K562 (cell line): ENCODE measurements at regions not wholly inside any gene's neighbourhood (a gene's known extent, or its start where the extent isn't known, plus 50 kb on each side); places are given as distances from the start of the nearest gene placed in this dataset.

Experiments
- ATAC-seq: fragments of 200-7000 bp; cut with Tn5 transposase; 3 replicates; pipeline ENCODE4 v1.9.1; 2020; ENCODE audit warnings: moderate library complexity
- BruUV-seq: library from RNA; stranded (reverse); fragments of 400-500 nt; replicated peaks from 2 replicates; lab custom pipeline; 2021; lab: Mats Ljungman, UMichigan
- CTCF ChIA-PET: fragments of 300-600 bp; formaldehyde crosslinking; extraction: SDS; loops from one replicate; lab custom pipeline; 2021; ENCODE audit warnings: low intra/inter-chr PET ratio; lab: Yijun Ruan, JAX
- POLR2A ChIA-PET: fragments of 300-600, 350-650 bp; sonication (Branson Sonifier 250); formaldehyde crosslinking; extraction: SDS; loops from one replicate; lab custom pipeline; 2021; ENCODE audit warnings: antibody characterized with exemption, inconsistent platforms; lab: Yijun Ruan, JAX
- DNase-seq, 4 experiments: peaks; one replicate each; pipeline versions ENCODE4 v3.0.0 to v3.0.0-alpha.2; 2011 to 2018; ENCODE audit warnings: low spot score in 3 of 4, mixed read lengths in 3 of 4; ENCODE audit errors: extremely low read depth in 1 of 4
- FAIRE-seq: peaks from 2 replicates; lab custom pipeline; 2011; peaks lifted over from hg19 to GRCh38; lab: Jason Lieb, UNC
- H2AFZ ChIP-seq: 2 replicates; pipeline ENCODE4 v1.6.0; 2011; ENCODE audit warnings: low read depth, low read length, control low read depth, inconsistent platforms
- H3K27ac ChIP-seq: fragments of 200-600 bp; 3 replicates; pipeline ENCODE4 v1.8.0; 2011; ENCODE audit warnings: low read depth, mild to moderate bottlenecking, control low read depth, inconsistent platforms, low read length, moderate library complexity, mixed read lengths; ENCODE audit errors: extremely low read depth
- H3K27me3 ChIP-seq, 2 experiments: fragments of 300-600 bp in 1 of 2; 2 replicates in 1 of 2; 3 replicates in 1 of 2; pipeline versions ENCODE4 v1.6.0 to v1.8.0; 2011; ENCODE audit warnings: inconsistent platforms in 2 of 2, low read length in 2 of 2, mild to moderate bottlenecking in 1 of 2, mixed read lengths in 1 of 2, moderate library complexity in 1 of 2; ENCODE audit not compliant: control insufficient read depth in 2 of 2, insufficient read depth in 2 of 2
- H3K36me3 ChIP-seq: fragments of 300-600 bp; 3 replicates; pipeline ENCODE4 v1.8.0; 2011; ENCODE audit warnings: mild to moderate bottlenecking, low read length, inconsistent platforms; ENCODE audit not compliant: control insufficient read depth, insufficient read depth
- H3K4me1 ChIP-seq, 2 experiments: fragments of 200-600 bp in 1 of 2; replicated peaks in 1 of 2; 2 replicates in 1 of 2; 3 replicates in 1 of 2; pipeline versions ENCODE4 v1.5.1 to v1.8.0; 2011; ENCODE audit warnings: inconsistent platforms in 2 of 2, low read length in 2 of 2, mild to moderate bottlenecking in 1 of 2, mixed read lengths in 1 of 2, moderate library complexity in 1 of 2; ENCODE audit not compliant: control insufficient read depth in 2 of 2, insufficient read depth in 2 of 2
- H3K4me2 ChIP-seq: 2 replicates; pipeline ENCODE4 v1.6.1; 2011; ENCODE audit warnings: low read length, control low read depth, inconsistent platforms, mixed read lengths; ENCODE audit not compliant: insufficient read depth
- H3K4me3 ChIP-seq: fragments of 200-600 bp; sonication (generic), shearing (Covaris generic); 2 replicates; pipeline ENCODE4 v1.5.1; 2016; ENCODE audit warnings: control low read depth, inconsistent platforms
- H3K79me2 ChIP-seq: fragments of 200-600 bp; 3 replicates; pipeline ENCODE4 v1.8.0; 2011; ENCODE audit warnings: low read length, inconsistent platforms; ENCODE audit not compliant: control insufficient read depth, insufficient read depth
- H3K9ac ChIP-seq, 2 experiments: 2 replicates each; pipeline versions ENCODE4 v1.6.0 to v1.6.1; 2011; ENCODE audit warnings: low read depth in 2 of 2, low read length in 2 of 2, control low read depth in 1 of 2, inconsistent platforms in 1 of 2, mild to moderate bottlenecking in 1 of 2, mixed read lengths in 1 of 2; ENCODE audit not compliant: insufficient read depth in 1 of 2
- H3K9me1 ChIP-seq: one replicate; pipeline ENCODE4 v1.6.0; 2011; ENCODE audit warnings: inconsistent platforms, mild to moderate bottlenecking, low read length, moderate library complexity; ENCODE audit not compliant: control insufficient read depth, insufficient read depth
- H3K9me3 ChIP-seq: replicated peaks from 2 replicates; pipeline ENCODE4 v1.5.1; 2011; ENCODE audit warnings: low read depth, low read length, inconsistent platforms; ENCODE audit not compliant: control insufficient read depth, insufficient read depth
- H4K20me1 ChIP-seq: replicated peaks from 2 replicates; pipeline ENCODE4 v1.6.1; 2011; ENCODE audit warnings: low read length, inconsistent platforms, mixed read lengths; ENCODE audit not compliant: control insufficient read depth, insufficient read depth
- ARNT ChIP-seq, 2 experiments: fragments of 450-650 bp; IDR thresholded peaks; 2 replicates each; pipeline ENCODE4 v1.6.1; 2016; ENCODE audit warnings: mild to moderate bottlenecking in 1 of 2
- CCAR2 ChIP-seq: fragments of 200-400 bp; formaldehyde crosslinking; IDR thresholded peaks from 2 replicates; pipeline ENCODE4 v1.6.1; 2017; ENCODE audit warnings: mild to moderate bottlenecking, low read depth, low read length
- CHD4 ChIP-seq: fragments of 200-600 bp; sonication (generic); IDR thresholded peaks from 3 replicates; pipeline ENCODE4 v1.6.1; 2012; ENCODE audit warnings: low read depth, mild to moderate bottlenecking, mixed read lengths, low read length, inconsistent platforms; ENCODE audit not compliant: insufficient read depth, insufficient replicate concordance, poor library complexity, severe bottlenecking
- FOSL1 ChIP-seq: fragments of 200-800 bp; sonication (Bioruptor generic); conservative IDR thresholded peaks from 2 replicates; pipeline ENCODE4 v1.6.1; 2016; ENCODE audit warnings: missing genetic modification characterization, missing compliant biosample characterization
- FUS ChIP-seq: fragments of 200-400 bp; formaldehyde crosslinking; optimal IDR thresholded peaks from 2 replicates; pipeline ENCODE3; 2017; ENCODE audit warnings: low read depth, low read length
- HDAC6 ChIP-seq: IDR thresholded peaks from 2 replicates; pipeline ENCODE4 v1.6.1; 2012; ENCODE audit warnings: low read depth, mild to moderate bottlenecking, control low read depth, inconsistent platforms, low read length, moderate library complexity
- LCOR ChIP-seq: sonication (generic); formaldehyde crosslinking; IDR thresholded peaks from 2 replicates; pipeline ENCODE4 v1.8.0; 2022; ENCODE audit warnings: mild to moderate bottlenecking, missing genetic modification reagents
- MCM5 ChIP-seq: fragments of 450-650 bp; IDR thresholded peaks from 2 replicates; pipeline ENCODE4 v1.6.1; 2016; ENCODE audit warnings: low read depth
- MYNN ChIP-seq, 2 experiments: sonication (generic); formaldehyde crosslinking in 1 of 2; IDR thresholded peaks; 2 replicates each; pipeline versions ENCODE4 v1.5.0 to v1.6.1; 2016 to 2020; ENCODE audit warnings: antibody characterized with exemption in 1 of 2, missing genetic modification reagents in 1 of 2
- PRMT5 ChIP-seq: sonication (generic); formaldehyde crosslinking; IDR thresholded peaks from 2 replicates; pipeline ENCODE4 v1.5.0; 2020; ENCODE audit warnings: missing genetic modification reagents
- RBM15 ChIP-seq: fragments of 200-400 bp; formaldehyde crosslinking; IDR thresholded peaks from 2 replicates; pipeline ENCODE4 v1.6.1; 2018; ENCODE audit warnings: mild to moderate bottlenecking, low read length, moderate library complexity; ENCODE audit not compliant: insufficient read depth
- SAFB2 ChIP-seq: fragments of 200-400 bp; formaldehyde crosslinking; IDR thresholded peaks from 2 replicates; pipeline ENCODE4 v1.6.1; 2018; ENCODE audit warnings: borderline replicate concordance, low read length, low read depth, moderate library complexity; ENCODE audit not compliant: severe bottlenecking
- SNIP1 ChIP-seq: fragments of 450-650 bp; IDR thresholded peaks from 2 replicates; pipeline ENCODE4 v1.7.1; 2017; ENCODE audit warnings: low read depth, mild to moderate bottlenecking
- XRCC4 ChIP-seq: IDR thresholded peaks from one replicate; pipeline ENCODE4 v1.6.1; 2011; ENCODE audit not compliant: insufficient read depth, insufficient read length; ENCODE audit errors: extremely low read depth
- ZNF589 ChIP-seq: fragments of 200-800 bp; sonication (Bioruptor generic); IDR thresholded peaks from 2 replicates; pipeline ENCODE4 v1.6.1; 2016; ENCODE audit warnings: low read depth, missing genetic modification characterization, missing compliant biosample characterization
- WGBS: fragments of 100-300 bp; shearing (Covaris generic); methylation state at CpG from one replicate; pipeline ENCODE4 v1.1.6; 2016; ENCODE audit warnings: low coverage, mixed read lengths; ENCODE audit not compliant: insufficient coverage; ENCODE audit errors: missing lambda C conversion rate; 5-methylcytosine and 5-hydroxymethylcytosine counted together
- in situ Hi-C: fragments of 300-500 bp; cut with MboI; formaldehyde crosslinking; loops from 4 replicates; pipeline ENCODE4 v1.15.0; 2018; ENCODE audit warnings: inconsistent platforms, mixed read lengths
- intact Hi-C: fragments of 100-400 bp; cut with micrococcal nuclease; formaldehyde crosslinking; loops from 2 replicates; pipeline ENCODE4 v1.14.2; 2022
- TF ChIP-seq, protein P1 (sequence below): fragments of 250-450 bp; sonication (Bioruptor Pico); IDR thresholded peaks from 2 replicates; pipeline ENCODE4 v1.8.0; 2022; ENCODE audit warnings: inconsistent platforms
- TF ChIP-seq, protein P2 (sequence below): fragments of 250-450 bp; sonication (Bioruptor Pico); IDR thresholded peaks from 2 replicates; pipeline ENCODE4 v1.8.0; 2021; ENCODE audit warnings: moderate library complexity, mild to moderate bottlenecking, inconsistent platforms
- TF ChIP-seq, protein P3 (sequence below): IDR thresholded peaks from 3 replicates; pipeline ENCODE4 v1.6.1; 2011; ENCODE audit warnings: borderline replicate concordance, mild to moderate bottlenecking; ENCODE audit not compliant: insufficient read length, insufficient read depth

- H3K4me3 ChIP-seq: no peak overlapping the region
- H3K9ac ChIP-seq: no peak overlapping the region
- no peaks in the 10 kb centered on the region for H3K36me3 ChIP-seq
- H3K4me2 ChIP-seq: no peak overlapping the region
- no peaks in the 10 kb centered on the region for H3K9me1 ChIP-seq
- ATAC-seq: no peak
- no peaks in the 10 kb centered on the region for H3K9me3 ChIP-seq
- POLR2A ChIA-PET: interaction anchor here (0.6 kb wide), 1 partner anchor 998 kb away, joined by 4 read pairs; no protein-coding TSS in a partner anchor
- H2AFZ ChIP-seq: no peak overlapping the region
- no TSS peak for BruUV-seq
- H3K79me2 ChIP-seq: no peaks in the 10 kb centered on the region
- CTCF ChIA-PET: no interaction called here
- WGBS: 1% methylated on average over 9 of the region's 9 CpGs
- TF ChIP-seq FUS (no peak), RBM15 (no peak), SAFB2 (no peak), MYNN (IDR thresholded peaks at IDR 0.05) (no peak), MYNN (CRISPR knock-in tag; IDR thresholded peaks at IDR 0.05) (no peak), ZNF589 (CRISPR knock-in tag) (no peak), FOSL1 (tag) (no peak), CCAR2 (no peak), CHD4 (no peak), LCOR (CRISPR knock-in tag) (no peak), HDAC6 (no peak), SNIP1 (no peak), XRCC4 (no peak), ARNT (IDR thresholded peaks at IDR 0.05) (no peak), PRMT5 (CRISPR knock-in tag) (no peak), MCM5 (no peak)
- TF ChIP-seq, protein P1, sequence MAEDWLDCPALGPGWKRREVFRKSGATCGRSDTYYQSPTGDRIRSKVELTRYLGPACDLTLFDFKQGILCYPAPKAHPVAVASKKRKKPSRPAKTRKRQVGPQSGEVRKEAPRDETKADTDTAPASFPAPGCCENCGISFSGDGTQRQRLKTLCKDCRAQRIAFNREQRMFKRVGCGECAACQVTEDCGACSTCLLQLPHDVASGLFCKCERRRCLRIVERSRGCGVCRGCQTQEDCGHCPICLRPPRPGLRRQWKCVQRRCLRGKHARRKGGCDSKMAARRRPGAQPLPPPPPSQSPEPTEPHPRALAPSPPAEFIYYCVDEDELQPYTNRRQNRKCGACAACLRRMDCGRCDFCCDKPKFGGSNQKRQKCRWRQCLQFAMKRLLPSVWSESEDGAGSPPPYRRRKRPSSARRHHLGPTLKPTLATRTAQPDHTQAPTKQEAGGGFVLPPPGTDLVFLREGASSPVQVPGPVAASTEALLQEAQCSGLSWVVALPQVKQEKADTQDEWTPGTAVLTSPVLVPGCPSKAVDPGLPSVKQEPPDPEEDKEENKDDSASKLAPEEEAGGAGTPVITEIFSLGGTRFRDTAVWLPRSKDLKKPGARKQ (CRISPR knock-in tag): no peak
- TF ChIP-seq, protein P2, sequence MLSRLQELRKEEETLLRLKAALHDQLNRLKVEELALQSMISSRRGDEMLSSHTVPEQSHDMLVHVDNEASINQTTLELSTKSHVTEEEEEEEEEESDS: no peak
- TF ChIP-seq, protein P3, sequence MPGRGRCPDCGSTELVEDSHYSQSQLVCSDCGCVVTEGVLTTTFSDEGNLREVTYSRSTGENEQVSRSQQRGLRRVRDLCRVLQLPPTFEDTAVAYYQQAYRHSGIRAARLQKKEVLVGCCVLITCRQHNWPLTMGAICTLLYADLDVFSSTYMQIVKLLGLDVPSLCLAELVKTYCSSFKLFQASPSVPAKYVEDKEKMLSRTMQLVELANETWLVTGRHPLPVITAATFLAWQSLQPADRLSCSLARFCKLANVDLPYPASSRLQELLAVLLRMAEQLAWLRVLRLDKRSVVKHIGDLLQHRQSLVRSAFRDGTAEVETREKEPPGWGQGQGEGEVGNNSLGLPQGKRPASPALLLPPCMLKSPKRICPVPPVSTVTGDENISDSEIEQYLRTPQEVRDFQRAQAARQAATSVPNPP: no peak
- TF ChIP-seq, all 486 proteins: peak for 0
- intact Hi-C loops (no loop called here), in situ Hi-C loops (no loop called here)
- no peak for DNase-seq
- no peak for FAIRE-seq
- peaks cover 0 to 6% of the 10 kb centered on the region in 2 experiments; a peak in 2 of 5 replicates for H3K4me1 ChIP-seq
- H4K20me1 ChIP-seq: peaks cover 3% of the 10 kb centered on the region
- H3K27me3 ChIP-seq: peaks cover 25 to 45% of the 10 kb centered on the region in 2 experiments
- H3K27ac ChIP-seq: no peak overlapping the region
Observed at GRCh38 chr9:113660196-113660595, 196.7 kb downstream of the RGS3 start.
